AG10803 (cell line): ENCODE measurements at regions not wholly inside any gene's neighbourhood (a gene's known extent, or its start where the extent isn't known, plus 50 kb on each side); places are given as distances from the start of the nearest gene placed in this dataset.

Experiments
- DNase-seq: peaks from one replicate; pipeline ENCODE4 v3.0.0; 2010; ENCODE audit warnings: low read depth
- H3K4me3 ChIP-seq: 2 replicates; pipeline ENCODE4 v1.5.1; 2011; ENCODE audit warnings: mild to moderate bottlenecking, low read length, control low read depth
- CTCF ChIP-seq: conservative IDR thresholded peaks from 2 replicates; pipeline ENCODE4 v1.5.1; 2011; ENCODE audit warnings: mild to moderate bottlenecking, low read length, control low read depth, inconsistent platforms

GRCh38 chr5:2993301-2993700 is 241.8 kb upstream of the IRX2 start:
- H3K4me3 ChIP-seq: no peak overlapping the region
- no peak for TF ChIP-seq CTCF
- no peak for DNase-seq

- no peak for TF ChIP-seq CTCF
- no peak overlapping the region for H3K4me3 ChIP-seq
- DNase-seq: no peak
These were observed 241.3 kb upstream of the IRX2 start for GRCh38 chr5:2992806-2993205.

GRCh38 chr5:2991884-2992283 is 240.4 kb upstream of the IRX2 start:
- no peak for DNase-seq
- TF ChIP-seq CTCF: no peak
- no peak overlapping the region for H3K4me3 ChIP-seq

GRCh38 chr5:2989517-2989916 is 238.0 kb upstream of the IRX2 start:
- no peak for DNase-seq
- no peak overlapping the region for H3K4me3 ChIP-seq
- TF ChIP-seq CTCF: no peak

- no peak overlapping the region for H3K4me3 ChIP-seq
- DNase-seq: no peak
- no peak for TF ChIP-seq CTCF
These were observed 234.8 kb upstream of the IRX2 start for GRCh38 chr5:2986301-2986700.

GRCh38 chr5:2985718-2986117 is 234.2 kb upstream of the IRX2 start:
- no peak for TF ChIP-seq CTCF
- H3K4me3 ChIP-seq: no peak overlapping the region
- no peak for DNase-seq

- TF ChIP-seq CTCF: no peak
- H3K4me3 ChIP-seq: no peak overlapping the region
- no peak for DNase-seq
These were observed 232.3 kb upstream of the IRX2 start for GRCh38 chr5:2983583-2984300.
